Right lobe of liver (tissue), 6 donors: ENCODE measurements at regions not wholly inside any gene's neighbourhood (a gene's known extent, or its start where the extent isn't known, plus 50 kb on each side); places are given as distances from the start of the nearest gene placed in this dataset.
A peak's percentile ranks its signal among the peaks of the same experiment; 100 is the strongest.

ENCODE experiments used
- ATAC-seq, 4 donors: fragments of 200-7000 bp; cut with Tn5 transposase; one replicate each; pipeline ENCODE4 v1.9.1; 2020; ENCODE audit warnings: mild to moderate bottlenecking in 4 of 4, moderate library complexity in 4 of 4
- DNase-seq, 3 donors: peaks; one replicate each; pipeline ENCODE4 v3.0.0-alpha.2; 2020
- H3K27ac ChIP-seq, 3 donors: fragments of 200-600 bp; one replicate each; pipeline ENCODE4 v1.8.0; 2022
- H3K27me3 ChIP-seq, 2 donors: fragments of 200-600 bp; one replicate each; pipeline ENCODE4 v1.8.0; 2022
- H3K36me3 ChIP-seq, 4 donors: fragments of 200-600 bp; sonication (generic) in 1 of 4; one replicate each; pipeline versions ENCODE4 v1.5.1 to v1.8.0; 2017 to 2022; ENCODE audit warnings: control low read depth in 1 of 4
- H3K4me1 ChIP-seq, 4 donors: fragments of 200-600 bp; sonication (generic) in 1 of 4; one replicate each; pipeline versions ENCODE4 v1.5.1 to v1.8.0; 2017 to 2022; ENCODE audit warnings: control low read depth in 1 of 4
- H3K4me3 ChIP-seq, 3 donors: fragments of 200-600 bp; one replicate each; pipeline ENCODE4 v1.8.0; 2022
- H3K9me3 ChIP-seq, 4 donors: fragments of 200-600 bp; sonication (generic) in 1 of 4; one replicate each; pipeline versions ENCODE4 v1.5.1 to v1.8.0; 2017 to 2022; ENCODE audit warnings: control low read depth in 1 of 4
- CTCF ChIP-seq, 4 donors: fragments of 200-600 bp in 3 of 4; fragments of 450-650 bp in 1 of 4; IDR thresholded peaks; one replicate each; pipeline versions ENCODE4 v1.5.1 to v1.8.0; 2016 to 2022; ENCODE audit warnings: antibody characterized with exemption in 4 of 4, mild to moderate bottlenecking in 2 of 4
- POLR2A ChIP-seq: fragments of 450-650 bp; IDR thresholded peaks from one replicate; pipeline ENCODE4 v1.6.1; 2017; ENCODE audit warnings: antibody characterized with exemption, mild to moderate bottlenecking
- WGBS: methylation state at CpG from one replicate; pipeline ENCODE4 v1.1.6; 2018; ENCODE audit warnings: low coverage, low lambda C conversion rate; ENCODE audit not compliant: insufficient coverage; ENCODE audit errors: missing lambda C conversion rate; 5-methylcytosine and 5-hydroxymethylcytosine counted together
- intact Hi-C, 2 donors: fragments of 100-400 bp; cut with DNase I; formaldehyde crosslinking; loops; one replicate each; pipeline versions ENCODE4 v1.11.2 to v1.14.1; 2022
- donor health status: DM: no; HTN: yes; CAD: no.
- donor health status: DM: no; HTN: no; CAD: no.
- donor health status: DM: no; HTN: no; CAD: no.
- donor health status: DM: no; HTN: yes; CAD: no.
- donor health status: DM: no; HTN: yes; CAD: no.

- H3K27me3 ChIP-seq: no peaks in the 10 kb centered on the region
- no peak overlapping the region for H3K4me3 ChIP-seq
- peaks cover 0 to 16% (median 3%) of the 10 kb centered on the region in 4 donors for H3K4me1 ChIP-seq
- peak overlapping the region in 2 of 3 donors; percentile 45 to 59 for H3K27ac ChIP-seq
- no peaks in the 10 kb centered on the region for H3K36me3 ChIP-seq
- DNase-seq (peak in 1 of 3 donors; percentile 54), ATAC-seq (peak; percentile 93 to 98 (median 96))
- WGBS: 34% methylated on average over 2 of the region's 3 CpGs
- TF ChIP-seq POLR2A: no peak
- TF ChIP-seq CTCF (IDR thresholded peaks at IDR 0.05): no peak
- intact Hi-C loops: no loop called here
- H3K9me3 ChIP-seq: no peaks in the 10 kb centered on the region
Observed at GRCh38 chr10:85284778-85285770, 956.7 kb downstream of the CCSER2 start.

- DNase-seq (no peak), ATAC-seq (no peak)
- 64% methylated on average over 3 of the region's 3 CpGs for WGBS
- no peaks in the 10 kb centered on the region for H3K36me3 ChIP-seq
- no peaks in the 10 kb centered on the region for H3K9me3 ChIP-seq
- H3K27ac ChIP-seq: no peak overlapping the region
- no peaks in the 10 kb centered on the region for H3K4me1 ChIP-seq
- H3K27me3 ChIP-seq: no peaks in the 10 kb centered on the region
- H3K4me3 ChIP-seq: no peak overlapping the region
- intact Hi-C loops: no loop called here
- no peak for TF ChIP-seq CTCF (IDR thresholded peaks at IDR 0.05)
- no peak for TF ChIP-seq POLR2A
Observed at GRCh38 chr10:85293483-85293882, 965.1 kb downstream of the CCSER2 start.

- Histone ChIP-seq H3K27me3 (no peaks in the 10 kb centered on the region), H3K4me3 (no peak overlapping the region), H3K36me3 (no peaks in the 10 kb centered on the region), H3K27ac (no peak overlapping the region), H3K9me3 (no peaks in the 10 kb centered on the region), H3K4me1 (no peaks in the 10 kb centered on the region)
- intact Hi-C loops: no loop called here
- DNase-seq: no peak
- ATAC-seq: no peak
- TF ChIP-seq POLR2A (no peak), CTCF (IDR thresholded peaks at IDR 0.05) (no peak)
- WGBS: 34% methylated on average over 2 of the region's 2 CpGs
Observed at GRCh38 chr10:85311613-85312337, 983.4 kb downstream of the CCSER2 start.

DNA sequence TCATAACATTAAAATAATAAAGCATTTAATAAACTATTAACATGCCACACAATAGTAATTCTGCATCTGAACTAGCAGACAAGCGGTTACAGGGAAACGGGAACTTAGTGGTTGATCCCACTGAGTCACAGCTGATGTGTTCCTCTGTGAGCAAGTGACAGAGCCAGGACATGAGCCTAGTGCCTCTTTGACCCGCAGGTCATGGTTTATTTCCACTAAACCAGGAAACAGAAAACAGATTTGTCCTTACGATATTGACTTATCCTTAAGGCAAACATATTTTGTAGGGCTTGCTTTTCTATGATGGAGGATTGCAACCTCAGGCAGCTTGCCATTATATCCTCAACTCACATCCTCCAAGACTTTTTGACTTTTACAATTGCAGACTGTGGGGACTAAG, 987.3 kb downstream of the CCSER2 start:
- Histone ChIP-seq H3K27me3 (no peaks in the 10 kb centered on the region), H3K4me3 (no peak overlapping the region), H3K36me3 (no peaks in the 10 kb centered on the region), H3K4me1 (no peaks in the 10 kb centered on the region), H3K27ac (no peak overlapping the region), H3K9me3 (no peaks in the 10 kb centered on the region)
- ATAC-seq (peak in 3 of 4 donors; percentile 31 to 75 (median 33)), DNase-seq (no peak)
- no peak for TF ChIP-seq POLR2A
- intact Hi-C loops: no loop called here
- 20% methylated on average over 1 of the region's 4 CpGs for WGBS

GRCh38 chr10:85316276-85316675, 987.9 kb downstream of the CCSER2 start:
- DNase-seq (no peak), ATAC-seq (no peak)
- Histone ChIP-seq H3K4me1 (no peaks in the 10 kb centered on the region), H3K36me3 (no peaks in the 10 kb centered on the region), H3K9me3 (no peaks in the 10 kb centered on the region), H3K27ac (no peak overlapping the region), H3K4me3 (no peak overlapping the region), H3K27me3 (no peaks in the 10 kb centered on the region)
- intact Hi-C loops: no loop called here
- WGBS: 98% methylated on average over 4 of the region's 4 CpGs
- TF ChIP-seq POLR2A (no peak), CTCF (IDR thresholded peaks at IDR 0.05) (no peak)
